VCaP (cell line): ENCODE measurements at regions not wholly inside any gene's neighbourhood (a gene's known extent, or its start where the extent isn't known, plus 50 kb on each side); places are given as distances from the start of the nearest gene placed in this dataset.
"Not testable (repeated sequence)": the region's sequence is repeated elsewhere in the genome, so short reads cannot be mapped to it uniquely, and the experiment has no call there.

Source experiments
- H3K27ac ChIP-seq: fragments of 450-650 bp; 2 replicates; pipeline ENCODE4 v1.5.1; 2017
- CTCF ChIP-seq: fragments of 450-650 bp; conservative IDR thresholded peaks from 2 replicates; pipeline ENCODE4 v1.5.1; 2017; ENCODE audit warnings: mild to moderate bottlenecking, moderate library complexity

- H3K27ac ChIP-seq, result not testable (repeated sequence)
Observed at GRCh38 chr7:149995369-149996026, 121.7 kb downstream of the ATP6V0E2 start.

GRCh38 chr7:150000780-150001599 is 127.2 kb downstream of the ATP6V0E2 start:
- H3K27ac ChIP-seq, result peak overlapping the region; percentile 46; the same call in 1 of the 2 replicates

GRCh38 chr7:150003304-150003810 is 129.6 kb downstream of the ATP6V0E2 start:
- TF ChIP-seq CTCF, result no peak
- H3K27ac ChIP-seq, result peak overlapping the region; percentile 8; the same call in 1 of the 2 replicates

GRCh38 chr7:150003973-150004372 is 130.2 kb downstream of the ATP6V0E2 start:
- H3K27ac ChIP-seq, result not testable (repeated sequence)

- H3K27ac ChIP-seq, result peak overlapping the region; percentile 38; the same call in 1 of the 2 replicates
Observed at GRCh38 chr7:150004843-150005242, 131.1 kb downstream of the ATP6V0E2 start.

- not testable (repeated sequence) for H3K27ac ChIP-seq
Observed at GRCh38 chr7:150009620-150010303, 136.0 kb downstream of the ATP6V0E2 start.

GRCh38 chr7:150016651-150017189 is 143.0 kb downstream of the ATP6V0E2 start:
- peak overlapping the region; percentile 17; the same call in 1 of the 2 replicates for H3K27ac ChIP-seq

GRCh38 chr7:150020210-150020609 is 146.4 kb downstream of the ATP6V0E2 start:
- H3K27ac ChIP-seq, result not testable (repeated sequence)

- H3K27ac ChIP-seq, result not testable (repeated sequence)
Observed at GRCh38 chr7:150024550-150025490, 151.1 kb downstream of the ATP6V0E2 start.

- not testable (repeated sequence) for H3K27ac ChIP-seq
Observed at GRCh38 chr7:150025802-150026201, 152.0 kb downstream of the ATP6V0E2 start.

- not testable (repeated sequence) for H3K27ac ChIP-seq
Observed at GRCh38 chr7:150028344-150029012, 154.7 kb downstream of the ATP6V0E2 start.

GRCh38 chr7:150029013-150029389 is 155.2 kb downstream of the ATP6V0E2 start:
- not testable (repeated sequence) for H3K27ac ChIP-seq

- not testable (repeated sequence) for H3K27ac ChIP-seq
Observed at GRCh38 chr7:150031733-150032132, 158.0 kb downstream of the ATP6V0E2 start.

- H3K27ac ChIP-seq, result not testable (repeated sequence)
Observed at GRCh38 chr7:150033711-150034110, 159.9 kb downstream of the ATP6V0E2 start.

- H3K27ac ChIP-seq, result not testable (repeated sequence)
Observed at GRCh38 chr7:150035769-150036168, 162.0 kb downstream of the ATP6V0E2 start.

GRCh38 chr7:150039061-150039460 is 165.3 kb downstream of the ATP6V0E2 start:
- H3K27ac ChIP-seq, result not testable (repeated sequence)

- not testable (repeated sequence) for H3K27ac ChIP-seq
Observed at GRCh38 chr7:150042281-150042680, 168.5 kb downstream of the ATP6V0E2 start.

GRCh38 chr7:150044771-150045170 is 171.0 kb downstream of the ATP6V0E2 start:
- not testable (repeated sequence) for H3K27ac ChIP-seq
